ENCODE measurements at regions not wholly inside any gene's neighbourhood (a gene's known extent, or its start where the extent isn't known, plus 50 kb on each side); places are given as distances from the start of the nearest gene placed in this dataset.

- TF ChIP-seq, protein P1, sequence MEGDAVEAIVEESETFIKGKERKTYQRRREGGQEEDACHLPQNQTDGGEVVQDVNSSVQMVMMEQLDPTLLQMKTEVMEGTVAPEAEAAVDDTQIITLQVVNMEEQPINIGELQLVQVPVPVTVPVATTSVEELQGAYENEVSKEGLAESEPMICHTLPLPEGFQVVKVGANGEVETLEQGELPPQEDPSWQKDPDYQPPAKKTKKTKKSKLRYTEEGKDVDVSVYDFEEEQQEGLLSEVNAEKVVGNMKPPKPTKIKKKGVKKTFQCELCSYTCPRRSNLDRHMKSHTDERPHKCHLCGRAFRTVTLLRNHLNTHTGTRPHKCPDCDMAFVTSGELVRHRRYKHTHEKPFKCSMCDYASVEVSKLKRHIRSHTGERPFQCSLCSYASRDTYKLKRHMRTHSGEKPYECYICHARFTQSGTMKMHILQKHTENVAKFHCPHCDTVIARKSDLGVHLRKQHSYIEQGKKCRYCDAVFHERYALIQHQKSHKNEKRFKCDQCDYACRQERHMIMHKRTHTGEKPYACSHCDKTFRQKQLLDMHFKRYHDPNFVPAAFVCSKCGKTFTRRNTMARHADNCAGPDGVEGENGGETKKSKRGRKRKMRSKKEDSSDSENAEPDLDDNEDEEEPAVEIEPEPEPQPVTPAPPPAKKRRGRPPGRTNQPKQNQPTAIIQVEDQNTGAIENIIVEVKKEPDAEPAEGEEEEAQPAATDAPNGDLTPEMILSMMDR (conservative IDR thresholded peaks at IDR 0.05) = no peak
- TF ChIP-seq EZH2 (IDR thresholded peaks at IDR 0.05; ENCODE audit: low read depth) = no peak
Observed at GRCh38 chr2:40754912-40755311, 303.0 kb upstream of the SLC8A1 start.

Data from PC-9 (cell line).